ENCODE measurements at regions not wholly inside any gene's neighbourhood (a gene's known extent, or its start where the extent isn't known, plus 50 kb on each side); places are given as distances from the start of the nearest gene placed in this dataset.

DNA sequence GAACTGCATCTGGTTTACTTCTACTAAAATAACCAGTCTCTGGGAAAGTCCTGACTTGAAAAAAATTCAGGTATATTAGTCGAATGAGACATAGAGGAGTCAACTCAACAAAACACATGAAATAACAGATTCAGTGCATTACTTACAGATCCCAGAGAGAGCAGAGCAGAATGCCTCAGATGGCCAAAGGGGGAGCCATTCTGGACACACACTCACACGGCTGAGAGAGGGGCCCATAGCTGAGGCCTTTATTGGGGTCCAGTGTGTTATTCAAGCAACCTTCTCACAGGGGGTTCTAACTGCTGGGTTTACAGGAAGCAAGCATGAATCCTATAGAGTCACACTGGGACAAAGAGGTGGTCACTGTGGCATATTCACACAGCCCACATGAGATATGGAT is 135.1 kb upstream of the SNRPN start:
- no peaks in the 10 kb centered on the region for H3K36me3 ChIP-seq (ENCODE audit: low read depth, missing control alignments)
- H3K27me3 ChIP-seq = no peaks in the 10 kb centered on the region
- WGBS, 2 donors = 78 to 79% methylated on average over 2 of the region's 2 CpGs
- intact Hi-C loops (cut with DNase I; ENCODE audit: low total_unique reads) = no loop called here
- no peak for TF ChIP-seq POLR2A (IDR thresholded peaks at IDR 0.05)
- TF ChIP-seq, protein P1, sequence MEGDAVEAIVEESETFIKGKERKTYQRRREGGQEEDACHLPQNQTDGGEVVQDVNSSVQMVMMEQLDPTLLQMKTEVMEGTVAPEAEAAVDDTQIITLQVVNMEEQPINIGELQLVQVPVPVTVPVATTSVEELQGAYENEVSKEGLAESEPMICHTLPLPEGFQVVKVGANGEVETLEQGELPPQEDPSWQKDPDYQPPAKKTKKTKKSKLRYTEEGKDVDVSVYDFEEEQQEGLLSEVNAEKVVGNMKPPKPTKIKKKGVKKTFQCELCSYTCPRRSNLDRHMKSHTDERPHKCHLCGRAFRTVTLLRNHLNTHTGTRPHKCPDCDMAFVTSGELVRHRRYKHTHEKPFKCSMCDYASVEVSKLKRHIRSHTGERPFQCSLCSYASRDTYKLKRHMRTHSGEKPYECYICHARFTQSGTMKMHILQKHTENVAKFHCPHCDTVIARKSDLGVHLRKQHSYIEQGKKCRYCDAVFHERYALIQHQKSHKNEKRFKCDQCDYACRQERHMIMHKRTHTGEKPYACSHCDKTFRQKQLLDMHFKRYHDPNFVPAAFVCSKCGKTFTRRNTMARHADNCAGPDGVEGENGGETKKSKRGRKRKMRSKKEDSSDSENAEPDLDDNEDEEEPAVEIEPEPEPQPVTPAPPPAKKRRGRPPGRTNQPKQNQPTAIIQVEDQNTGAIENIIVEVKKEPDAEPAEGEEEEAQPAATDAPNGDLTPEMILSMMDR (IDR thresholded peaks at IDR 0.05) = no peak
- no peak for DNase-seq
- no peaks in the 10 kb centered on the region for H3K4me1 ChIP-seq
- no peak overlapping the region for H3K27ac ChIP-seq
- no peaks in the 10 kb centered on the region for H3K9me3 ChIP-seq
- no peak overlapping the region for H3K4me3 ChIP-seq

DNA sequence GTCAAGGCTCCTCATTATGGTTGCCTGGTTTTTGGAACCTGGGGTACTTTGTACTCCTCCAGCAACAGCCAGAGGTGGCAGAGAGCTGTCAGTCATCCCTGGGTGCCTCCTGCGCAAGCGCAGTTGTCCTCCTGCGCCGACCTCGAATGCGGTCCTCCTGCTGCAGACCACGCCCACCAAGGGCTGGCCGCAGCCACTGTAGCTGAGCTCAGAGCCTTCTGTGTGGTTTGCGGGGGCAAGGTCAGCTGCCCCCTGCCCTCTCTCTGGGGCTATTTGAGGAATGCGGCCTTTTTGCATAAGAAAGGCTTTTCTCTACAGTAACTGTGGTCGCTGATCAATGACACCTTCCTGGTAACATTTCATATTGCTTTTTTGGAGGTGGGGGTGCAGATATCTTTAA is 131.3 kb upstream of the SNRPN start:
- Histone ChIP-seq H3K27me3 (no peaks in the 10 kb centered on the region), H3K4me3 (peak overlapping the region in 1 of 2 donors; percentile 47), H3K9me3 (no peaks in the 10 kb centered on the region), H3K4me1 (no peaks in the 10 kb centered on the region), H3K27ac (no peak overlapping the region), H3K36me3 (ENCODE audit: low read depth, missing control alignments) (no peaks in the 10 kb centered on the region)
- TF ChIP-seq POLR2A (IDR thresholded peaks at IDR 0.05) = no peak
- TF ChIP-seq, protein P1 (IDR thresholded peaks at IDR 0.05) = no peak
- WGBS, 2 donors = 28 to 35% methylated on average over 11 of the region's 11 CpGs
- DNase-seq = peak; percentile 85
- intact Hi-C loops (cut with DNase I; ENCODE audit: low total_unique reads) = no loop called here

DNA sequence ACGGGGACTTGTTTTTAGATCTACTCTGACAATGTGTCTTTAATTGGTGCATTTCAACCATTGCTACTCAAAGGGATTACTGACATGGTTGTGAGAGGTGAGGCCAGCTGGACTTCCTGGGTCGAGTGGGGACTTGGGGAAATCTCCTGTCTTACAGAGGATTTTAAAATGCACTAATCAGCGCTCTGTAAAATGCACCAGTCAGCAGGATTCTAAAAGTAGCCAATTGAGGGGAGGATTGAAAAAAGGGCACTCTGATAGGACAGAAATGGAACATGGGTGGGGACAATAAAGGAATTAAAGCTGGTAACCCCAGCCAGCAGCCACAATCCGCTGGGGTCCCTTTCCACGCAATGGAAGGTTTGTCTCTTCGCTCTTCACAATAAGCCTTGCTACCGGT is 122.5 kb upstream of the SNRPN start:
- no peaks in the 10 kb centered on the region for H3K4me1 ChIP-seq
- no peak for TF ChIP-seq POLR2A (IDR thresholded peaks at IDR 0.05)
- TF ChIP-seq, protein P1 (IDR thresholded peaks at IDR 0.05) = no peak
- H3K27me3 ChIP-seq = no peaks in the 10 kb centered on the region
- intact Hi-C loops (cut with DNase I; ENCODE audit: low total_unique reads) = no loop called here
- no peaks in the 10 kb centered on the region for H3K9me3 ChIP-seq
- H3K4me3 ChIP-seq = no peak overlapping the region
- no peak for DNase-seq
- 68 to 76% methylated on average over 7 of the region's 7 CpGs for WGBS, 2 donors
- H3K27ac ChIP-seq = no peak overlapping the region
- H3K36me3 ChIP-seq (ENCODE audit: low read depth, missing control alignments) = no peaks in the 10 kb centered on the region

DNA sequence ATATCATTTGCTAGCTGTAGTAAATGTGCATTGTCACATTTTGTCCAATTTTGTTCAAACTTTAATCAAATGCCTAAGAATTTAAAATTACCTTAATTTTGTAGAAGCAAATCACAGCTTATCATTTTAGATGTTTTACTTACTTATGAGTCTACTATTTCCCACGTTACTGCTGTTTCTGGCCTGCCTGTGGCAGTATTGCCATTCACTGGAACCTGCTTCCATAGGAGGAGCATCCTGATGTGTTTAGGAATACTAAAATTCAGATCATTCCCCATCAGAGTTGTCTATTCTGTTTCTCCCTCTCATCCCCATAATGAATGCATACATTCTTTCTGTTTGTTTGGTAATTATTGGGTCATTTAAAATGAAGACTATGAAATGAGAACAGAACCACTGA is 119.5 kb upstream of the SNRPN start:
- TF ChIP-seq, protein P1 (IDR thresholded peaks at IDR 0.05) = no peak
- TF ChIP-seq POLR2A (IDR thresholded peaks at IDR 0.05) = no peak
- intact Hi-C loops (cut with DNase I; ENCODE audit: low total_unique reads) = no loop called here
- Histone ChIP-seq H3K36me3 (ENCODE audit: low read depth, missing control alignments) (no peaks in the 10 kb centered on the region), H3K27me3 (no peaks in the 10 kb centered on the region), H3K9me3 (no peaks in the 10 kb centered on the region), H3K4me3 (no peak overlapping the region), H3K27ac (no peak overlapping the region), H3K4me1 (no peaks in the 10 kb centered on the region)
- WGBS, 2 donors = 72 to 81% methylated on average over 1 of the region's 1 CpG
- DNase-seq = no peak

- Histone ChIP-seq H3K9me3 (no peaks in the 10 kb centered on the region), H3K4me3 (peak overlapping the region; percentile 29 to 54), H3K27ac (no peak overlapping the region), H3K36me3 (ENCODE audit: low read depth, missing control alignments) (no peaks in the 10 kb centered on the region), H3K27me3 (no peaks in the 10 kb centered on the region), H3K4me1 (peaks cover 4% of the 10 kb centered on the region)
- TF ChIP-seq, protein P1 (IDR thresholded peaks at IDR 0.05) = no peak
- no peak for TF ChIP-seq POLR2A (IDR thresholded peaks at IDR 0.05)
- 23 to 24% methylated on average over 19 to 38 of the region's 39 CpGs for whole genome bisulfite sequencing, 2 donors
- intact Hi-C loops (cut with DNase I; ENCODE audit: low total_unique reads) = no loop called here
- peak; percentile 82 for DNase-seq
Observed at GRCh38 chr15:24848050-24848449, 106.7 kb upstream of the SNRPN start.
